Panc1 (cell line): ENCODE measurements at regions not wholly inside any gene's neighbourhood (a gene's known extent, or its start where the extent isn't known, plus 50 kb on each side); places are given as distances from the start of the nearest gene placed in this dataset.

ENCODE experiments used
- CTCF ChIP-seq: fragments of 450-650 bp; IDR thresholded peaks from 2 replicates; pipeline ENCODE4 v1.5.1; 2017; ENCODE audit warnings: mild to moderate bottlenecking
- POLR2AphosphoS5 ChIP-seq: IDR thresholded peaks from 2 replicates; pipeline ENCODE4 v1.6.1; 2012; ENCODE audit warnings: mild to moderate bottlenecking, low read depth, low read length, moderate library complexity
- REST ChIP-seq, 2 experiments: IDR thresholded peaks; 2 replicates each; pipeline ENCODE4 v1.6.1; 2011 to 2012; ENCODE audit warnings: low read depth in 2 of 2, control low read depth in 1 of 2, low read length in 1 of 2, mild to moderate bottlenecking in 1 of 2, moderate library complexity in 1 of 2; ENCODE audit not compliant: insufficient read depth in 1 of 2
- SIN3A ChIP-seq: IDR thresholded peaks from 2 replicates; pipeline ENCODE4 v1.6.1; 2012; ENCODE audit warnings: low read depth, mild to moderate bottlenecking, low read length, moderate library complexity, borderline replicate concordance; ENCODE audit not compliant: insufficient read depth

GRCh38 chr12:98360401-98360800, 155.0 kb upstream of the TMPO start:
- TF ChIP-seq CTCF (no peak), POLR2AphosphoS5 (no peak), REST (IDR thresholded peaks at IDR 0.05; ENCODE audit: insufficient read depth in 1 of 2, low read depth in 2 of 2, low read length in 1 of 2) (no peak), SIN3A (no peak)
